DOHH2 (cell line): ENCODE measurements at regions not wholly inside any gene's neighbourhood (a gene's known extent, or its start where the extent isn't known, plus 50 kb on each side); places are given as distances from the start of the nearest gene placed in this dataset.

Source experiments
- CTCF ChIP-seq: fragments of 200-600 bp; sonication (generic); IDR thresholded peaks from one replicate; pipeline ENCODE4 v1.5.1; 2014; ENCODE audit warnings: antibody characterized with exemption, mild to moderate bottlenecking, low read depth, low read length; ENCODE audit not compliant: poor library complexity, severe bottlenecking
- EZH2phosphoT487 ChIP-seq: fragments of 200-600 bp; sonication (generic); IDR thresholded peaks from 2 replicates; pipeline ENCODE4 v1.6.1; 2017; ENCODE audit warnings: borderline replicate concordance, mild to moderate bottlenecking, antibody characterized with exemption, low read length, moderate library complexity, mixed read lengths

DNA sequence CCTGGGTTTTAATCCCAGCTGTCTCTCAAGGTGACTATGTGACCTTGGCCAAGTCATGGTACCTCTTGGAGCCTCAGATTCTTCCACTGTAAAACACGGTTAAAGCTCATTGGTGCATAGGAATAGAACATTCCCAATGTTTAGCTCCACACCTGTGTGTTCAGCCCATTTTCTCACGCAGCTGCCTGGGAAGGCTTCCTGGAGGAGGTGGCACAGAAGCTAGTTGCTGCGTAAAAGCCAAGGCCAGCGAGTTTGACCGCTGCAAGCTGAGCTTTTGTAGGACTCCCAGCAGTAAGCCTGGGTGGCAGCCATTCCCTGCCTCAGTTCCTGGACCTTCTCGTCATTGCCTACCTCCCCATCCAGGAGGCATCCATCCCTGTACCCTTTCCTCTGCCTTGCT is 326.6 kb downstream of the RPS24 start:
- no peak for TF ChIP-seq CTCF
- no peak for TF ChIP-seq EZH2phosphoT487
